GM21515 (cell line): ENCODE measurements at regions not wholly inside any gene's neighbourhood (a gene's known extent, or its start where the extent isn't known, plus 50 kb on each side); places are given as distances from the start of the nearest gene placed in this dataset.

Experiments used
- ATAC-seq: cut with Tn5 transposase; IDR thresholded peaks from one replicate; pipeline ENCODE4 v1.9.1; 2021; ENCODE audit not compliant: unreplicated experiment

- no peak for ATAC-seq
Measured at GRCh38 chr4:152117933-152118507, 357.2 kb upstream of the GATB start.

- ATAC-seq = no peak
Measured at GRCh38 chr4:152117520-152117919, 356.7 kb upstream of the GATB start.

GRCh38 chr4:152117054-152117453 is 356.2 kb upstream of the GATB start:
- ATAC-seq = no peak

GRCh38 chr4:152115794-152116193 is 355.0 kb upstream of the GATB start:
- no peak for ATAC-seq

GRCh38 chr4:152115118-152115517 is 354.3 kb upstream of the GATB start:
- no peak for ATAC-seq

GRCh38 chr4:152114562-152114961 is 353.8 kb upstream of the GATB start:
- ATAC-seq = no peak

GRCh38 chr4:152112887-152113286 is 352.1 kb upstream of the GATB start:
- peak; percentile 57 for ATAC-seq

GRCh38 chr4:152112190-152112589 is 351.4 kb upstream of the GATB start:
- no peak for ATAC-seq

- no peak for ATAC-seq
Measured at GRCh38 chr4:152110780-152111179, 350.0 kb upstream of the GATB start.

- no peak for ATAC-seq
Measured at GRCh38 chr4:152109531-152110509, 349.0 kb upstream of the GATB start.

GRCh38 chr4:152107736-152108500 is 347.1 kb upstream of the GATB start:
- ATAC-seq = no peak

GRCh38 chr4:152106781-152107321 is 346.0 kb upstream of the GATB start:
- ATAC-seq = no peak

GRCh38 chr4:152106113-152106763 is 345.4 kb upstream of the GATB start:
- ATAC-seq = no peak

- no peak for ATAC-seq
Measured at GRCh38 chr4:152104901-152105357, 344.1 kb upstream of the GATB start.

GRCh38 chr4:152104356-152104755 is 343.5 kb upstream of the GATB start:
- ATAC-seq = no peak

- no peak for ATAC-seq
Measured at GRCh38 chr4:152103181-152103901, 342.5 kb upstream of the GATB start.

GRCh38 chr4:152102436-152103000 is 341.7 kb upstream of the GATB start:
- ATAC-seq = no peak

- no peak for ATAC-seq
Measured at GRCh38 chr4:152101556-152102435, 341.0 kb upstream of the GATB start.
